Karpas-422 (cell line): ENCODE measurements at regions not wholly inside any gene's neighbourhood (a gene's known extent, or its start where the extent isn't known, plus 50 kb on each side); places are given as distances from the start of the nearest gene placed in this dataset.
"Not testable (repeated sequence)": the region's sequence is repeated elsewhere in the genome, so short reads cannot be mapped to it uniquely, and the experiment has no call there.

Experiments used
- DNase-seq: peaks from one replicate; pipeline ENCODE4 v3.0.0-alpha.2; 2015
- H2AFZ ChIP-seq: fragments of 200-600 bp; sonication (generic); 2 replicates; pipeline ENCODE4 v1.6.1; 2014; ENCODE audit warnings: antibody characterized with exemption, low read length, mixed read lengths
- H3K27ac ChIP-seq: fragments of 200-600 bp; sonication (generic); 2 replicates; pipeline ENCODE4 v1.5.1; 2014; ENCODE audit warnings: mild to moderate bottlenecking, low read length, moderate library complexity
- H3K27me3 ChIP-seq: fragments of 200-600 bp; sonication (generic); 2 replicates; pipeline ENCODE4 v1.6.1; 2014; ENCODE audit warnings: low read length, mixed read lengths
- H3K36me3 ChIP-seq: fragments of 200-600 bp; sonication (generic); 2 replicates; pipeline ENCODE4 v1.6.1; 2014; ENCODE audit warnings: low read length, mixed read lengths; ENCODE audit not compliant: insufficient read depth
- H3K4me1 ChIP-seq: fragments of 200-600 bp; sonication (generic); 2 replicates; pipeline ENCODE4 v1.6.1; 2014; ENCODE audit warnings: mild to moderate bottlenecking, low read length, mixed read lengths
- H3K4me2 ChIP-seq: fragments of 200-600 bp; sonication (generic); 2 replicates; pipeline ENCODE4 v1.6.1; 2014; ENCODE audit warnings: low read length, low read depth, mild to moderate bottlenecking; ENCODE audit not compliant: poor library complexity, severe bottlenecking
- H3K4me3 ChIP-seq: fragments of 200-600 bp; sonication (generic); 2 replicates; pipeline ENCODE4 v1.5.1; 2014; ENCODE audit warnings: mild to moderate bottlenecking, antibody characterized with exemption, low read length, mixed read lengths
- H3K79me2 ChIP-seq: fragments of 200-600 bp; sonication (generic); 2 replicates; pipeline ENCODE4 v1.6.1; 2014; ENCODE audit warnings: mild to moderate bottlenecking, low read length, mixed read lengths
- H3K9ac ChIP-seq: fragments of 200-600 bp; sonication (generic); 2 replicates; pipeline ENCODE4 v1.6.0; 2014; ENCODE audit warnings: low read length
- H3K9me2 ChIP-seq: fragments of 200-600 bp; sonication (generic), shearing (Covaris generic); replicated peaks from 2 replicates; pipeline ENCODE4 v1.6.0; 2014; ENCODE audit warnings: mild to moderate bottlenecking, low read length, moderate library complexity; ENCODE audit not compliant: insufficient read depth
- H3K9me3 ChIP-seq: fragments of 300-700, 200-600 bp; sonication (generic); 2 replicates; pipeline ENCODE4 v1.6.1; 2014; ENCODE audit warnings: low read length, mixed read lengths
- H4K20me1 ChIP-seq: fragments of 200-600 bp; sonication (generic); 2 replicates; pipeline ENCODE4 v1.6.1; 2014; ENCODE audit warnings: mild to moderate bottlenecking, antibody characterized with exemption, low read length, low read depth; ENCODE audit not compliant: insufficient read depth

DNA sequence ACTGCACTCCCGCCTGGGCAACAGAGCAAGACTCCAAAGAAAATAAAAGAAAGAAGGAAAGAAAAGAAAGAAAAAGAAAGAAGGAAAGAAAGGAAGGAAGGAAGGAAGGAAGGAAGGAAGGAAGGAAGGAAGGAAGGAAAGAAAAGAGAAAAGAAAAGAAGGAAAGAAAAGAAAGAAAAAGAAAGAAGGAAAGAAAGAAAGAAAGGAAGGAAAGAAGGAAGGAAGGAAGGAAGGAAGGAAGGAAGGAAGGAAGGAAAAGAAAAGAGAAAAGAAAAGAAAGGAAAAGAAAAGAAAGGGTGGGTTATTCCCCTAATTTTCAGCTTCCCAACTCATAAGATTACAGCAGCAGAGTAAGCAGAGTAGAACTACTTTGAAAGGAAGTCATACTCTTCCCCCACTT is 64.4 kb downstream of the TMEM200C start:
- not testable (repeated sequence) for DNase-seq, H3K27ac ChIP-seq, H3K9ac ChIP-seq, H3K4me2 ChIP-seq, H3K9me2 ChIP-seq, H3K4me3 ChIP-seq, H2AFZ ChIP-seq, H3K79me2 ChIP-seq, H3K36me3 ChIP-seq, H3K27me3 ChIP-seq, H4K20me1 ChIP-seq, H3K9me3 ChIP-seq
- peaks cover 40% of the 10 kb centered on the region for H3K4me1 ChIP-seq

- Histone ChIP-seq H3K27me3 (no peaks in the 10 kb centered on the region), H2AFZ (no peak overlapping the region), H3K27ac (no peak overlapping the region), H3K4me2 (no peak overlapping the region), H4K20me1 (no peaks in the 10 kb centered on the region), H3K36me3 (no peaks in the 10 kb centered on the region), H3K9ac (no peak overlapping the region), H3K9me3 (no peaks in the 10 kb centered on the region), H3K9me2 (no peaks in the 10 kb centered on the region), H3K4me3 (no peak overlapping the region), H3K4me1 (peaks cover 29% of the 10 kb centered on the region), H3K79me2 (no peaks in the 10 kb centered on the region)
- no peak for DNase-seq
These were observed 66.4 kb downstream of the TMEM200C start for GRCh38 chr18:5828913-5829312.

DNA sequence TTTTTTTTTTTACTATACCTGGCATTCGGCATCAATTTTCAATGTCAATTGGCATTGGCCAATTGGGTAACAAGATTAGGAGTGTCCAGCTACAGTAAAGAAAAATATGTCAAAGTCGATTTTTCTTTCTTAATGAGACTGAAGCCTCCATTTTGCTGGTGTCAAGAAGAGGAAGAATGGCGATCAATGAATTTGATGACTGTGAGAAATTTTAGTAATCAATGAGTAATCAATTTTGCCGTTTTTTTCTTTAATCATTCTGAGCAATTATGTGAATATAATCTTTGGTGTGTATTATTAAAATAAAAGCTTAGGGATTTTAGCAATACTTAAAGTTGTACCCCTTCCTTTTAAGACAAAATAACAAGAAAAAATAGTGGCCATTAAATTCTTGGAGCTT is 69.7 kb downstream of the TMEM200C start:
- Histone ChIP-seq H4K20me1 (no peaks in the 10 kb centered on the region), H3K4me3 (no peak overlapping the region), H3K9me3 (no peaks in the 10 kb centered on the region), H2AFZ (no peak overlapping the region), H3K9ac (no peak overlapping the region), H3K79me2 (no peaks in the 10 kb centered on the region), H3K4me2 (no peak overlapping the region), H3K27ac (no peak overlapping the region), H3K4me1 (peaks cover 8% of the 10 kb centered on the region), H3K27me3 (no peaks in the 10 kb centered on the region), H3K36me3 (no peaks in the 10 kb centered on the region), H3K9me2 (no peaks in the 10 kb centered on the region)
- no peak for DNase-seq

DNA sequence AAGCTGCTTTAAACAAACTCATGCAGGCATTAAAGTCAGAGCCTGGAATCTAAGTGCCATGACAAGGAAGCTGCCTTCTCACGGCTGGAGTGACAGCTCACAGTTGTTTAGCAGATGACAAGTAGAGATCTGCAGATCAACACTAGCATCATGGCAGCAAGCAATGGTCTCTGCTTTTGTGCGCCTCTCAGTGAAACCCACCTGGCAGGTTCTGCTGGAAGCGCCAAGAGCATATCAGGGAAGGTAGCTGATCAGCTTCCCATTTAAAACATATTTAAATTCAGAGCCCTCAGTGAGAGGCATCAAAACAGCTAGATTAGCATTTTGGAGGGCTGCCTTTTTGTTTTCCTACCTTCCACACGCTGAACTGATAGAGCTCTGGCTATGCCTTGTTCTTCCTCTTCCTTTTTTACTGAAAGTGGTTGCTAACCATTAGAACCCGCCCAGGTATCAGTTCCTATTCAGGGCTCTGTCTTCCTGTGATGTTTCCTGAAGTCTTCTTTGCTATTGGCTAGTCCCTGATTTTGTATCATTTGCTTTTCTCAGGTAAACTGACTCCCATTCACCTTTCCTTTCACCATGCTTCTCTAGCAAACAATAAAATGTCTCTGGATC is 70.8 kb downstream of the TMEM200C start:
- no peaks in the 10 kb centered on the region for H3K36me3 ChIP-seq
- H3K4me3 ChIP-seq: no peak overlapping the region
- H3K9me3 ChIP-seq: no peaks in the 10 kb centered on the region
- no peak overlapping the region for H3K4me2 ChIP-seq
- DNase-seq: no peak
- H3K79me2 ChIP-seq: no peaks in the 10 kb centered on the region
- peaks cover 8% of the 10 kb centered on the region for H3K4me1 ChIP-seq
- H4K20me1 ChIP-seq: no peaks in the 10 kb centered on the region
- H3K9me2 ChIP-seq: no peaks in the 10 kb centered on the region
- no peak overlapping the region for H2AFZ ChIP-seq
- H3K9ac ChIP-seq: no peak overlapping the region
- no peaks in the 10 kb centered on the region for H3K27me3 ChIP-seq
- H3K27ac ChIP-seq: no peak overlapping the region

- no peak for DNase-seq
- H3K27me3 ChIP-seq: no peaks in the 10 kb centered on the region
- H3K4me1 ChIP-seq: no peaks in the 10 kb centered on the region
These were observed 77.5 kb downstream of the TMEM200C start for GRCh38 chr18:5817816-5818215.

GRCh38 chr18:5806860-5807259 is 88.5 kb downstream of the TMEM200C start:
- H3K36me3 ChIP-seq: no peaks in the 10 kb centered on the region
- H3K9me3 ChIP-seq: peaks cover 36% of the 10 kb centered on the region
- no peaks in the 10 kb centered on the region for H3K79me2 ChIP-seq
- no peaks in the 10 kb centered on the region for H3K27me3 ChIP-seq
- H3K9me2 ChIP-seq: no peaks in the 10 kb centered on the region
- H4K20me1 ChIP-seq: no peaks in the 10 kb centered on the region
- no peak overlapping the region for H3K27ac ChIP-seq
- no peaks in the 10 kb centered on the region for H3K4me1 ChIP-seq
- no peak overlapping the region for H2AFZ ChIP-seq
- no peak overlapping the region for H3K9ac ChIP-seq
- no peak overlapping the region for H3K4me3 ChIP-seq
- DNase-seq: no peak
- no peak overlapping the region for H3K4me2 ChIP-seq

More at GRCh38 chr18:5817816-5818215, 77.5 kb downstream of the TMEM200C start:
- H3K79me2 ChIP-seq: no peaks in the 10 kb centered on the region
- H3K4me3 ChIP-seq: no peak overlapping the region
- no peak overlapping the region for H3K4me2 ChIP-seq
- no peaks in the 10 kb centered on the region for H3K36me3 ChIP-seq
- H3K9ac ChIP-seq: no peak overlapping the region
- H2AFZ ChIP-seq: no peak overlapping the region
- H4K20me1 ChIP-seq: no peaks in the 10 kb centered on the region
- no peaks in the 10 kb centered on the region for H3K9me2 ChIP-seq
- H3K27ac ChIP-seq: no peak overlapping the region
- H3K9me3 ChIP-seq: no peaks in the 10 kb centered on the region

GRCh38 chr18:5787936-5788335 is 107.4 kb downstream of the TMEM200C start:
- Histone ChIP-seq H3K9me2 (no peaks in the 10 kb centered on the region), H3K9me3 (no peaks in the 10 kb centered on the region), H4K20me1 (no peaks in the 10 kb centered on the region), H3K79me2 (no peaks in the 10 kb centered on the region), H3K4me1 (no peaks in the 10 kb centered on the region), H3K9ac (no peak overlapping the region), H3K36me3 (no peaks in the 10 kb centered on the region), H2AFZ (no peak overlapping the region), H3K27ac (no peak overlapping the region), H3K4me3 (no peak overlapping the region), H3K4me2 (no peak overlapping the region), H3K27me3 (no peaks in the 10 kb centered on the region)
- DNase-seq: no peak

- Histone ChIP-seq H3K36me3 (no peaks in the 10 kb centered on the region), H3K79me2 (no peaks in the 10 kb centered on the region)
These were observed 115.4 kb downstream of the TMEM200C start for GRCh38 chr18:5779922-5780321.

More at GRCh38 chr18:5779922-5780321, 115.4 kb downstream of the TMEM200C start:
- no peak overlapping the region for H3K9ac ChIP-seq
- no peaks in the 10 kb centered on the region for H3K9me2 ChIP-seq
- no peaks in the 10 kb centered on the region for H3K9me3 ChIP-seq
- DNase-seq: no peak
- no peak overlapping the region for H3K4me3 ChIP-seq
- H3K4me2 ChIP-seq: no peak overlapping the region
- H3K4me1 ChIP-seq: no peaks in the 10 kb centered on the region
- H4K20me1 ChIP-seq: no peaks in the 10 kb centered on the region
- no peak overlapping the region for H2AFZ ChIP-seq
- H3K27ac ChIP-seq: no peak overlapping the region
- H3K27me3 ChIP-seq: no peaks in the 10 kb centered on the region
